Subcutaneous abdominal adipose tissue (tissue), 5 donors: ENCODE measurements at regions not wholly inside any gene's neighbourhood (a gene's known extent, or its start where the extent isn't known, plus 50 kb on each side); places are given as distances from the start of the nearest gene placed in this dataset.
"Not testable (repeated sequence)": the region's sequence is repeated elsewhere in the genome, so short reads cannot be mapped to it uniquely, and the experiment has no call there.

Experiments used
- H3K27ac ChIP-seq: one replicate; pipeline ENCODE4 v1.7.0; 2013; ENCODE audit warnings: low read depth, mild to moderate bottlenecking, inconsistent platforms, low read length, moderate library complexity
- H3K27me3 ChIP-seq, 5 donors: one replicate each; pipeline ENCODE4 v1.7.0; 2013; ENCODE audit warnings: low read length in 5 of 5, inconsistent platforms in 1 of 5; ENCODE audit not compliant: control insufficient read depth in 5 of 5, insufficient read depth in 4 of 5
- H3K36me3 ChIP-seq, 5 donors: one replicate each; pipeline ENCODE4 v1.7.0; 2013; ENCODE audit warnings: low read length in 5 of 5; ENCODE audit not compliant: control insufficient read depth in 5 of 5, insufficient read depth in 5 of 5
- H3K4me1 ChIP-seq, 5 donors: one replicate each; pipeline ENCODE4 v1.7.0; 2013; ENCODE audit warnings: low read length in 5 of 5, mild to moderate bottlenecking in 3 of 5, moderate library complexity in 1 of 5; ENCODE audit not compliant: control insufficient read depth in 5 of 5, insufficient read depth in 5 of 5
- H3K4me3 ChIP-seq, 5 donors: one replicate each; pipeline ENCODE4 v1.7.0; 2013; ENCODE audit warnings: low read length in 5 of 5, low read depth in 1 of 5
- H3K9ac ChIP-seq, 5 donors: one replicate each; pipeline ENCODE4 v1.7.0; 2013; ENCODE audit warnings: low read length in 5 of 5, mild to moderate bottlenecking in 4 of 5, moderate library complexity in 3 of 5
- H3K9me3 ChIP-seq, 5 donors: one replicate each; pipeline ENCODE4 v1.7.0; 2013; ENCODE audit warnings: low read length in 5 of 5; ENCODE audit not compliant: control insufficient read depth in 5 of 5
- donor health status: healthy.
- donor health status: healthy.
- donor health status: healthy.
- donor health status: healthy.
- donor health status: healthy.

GRCh38 chr6:97465877-97466561 is 183.0 kb upstream of the MMS22L start:
- no peaks in the 10 kb centered on the region for H3K4me1 ChIP-seq
- no peaks in the 10 kb centered on the region for H3K36me3 ChIP-seq
- no peak overlapping the region for H3K27ac ChIP-seq
- no peaks in the 10 kb centered on the region for H3K9me3 ChIP-seq
- H3K4me3 ChIP-seq = no peak overlapping the region
- H3K27me3 ChIP-seq = no peaks in the 10 kb centered on the region
- H3K9ac ChIP-seq = no peak overlapping the region

- Histone ChIP-seq H3K36me3 (no peaks in the 10 kb centered on the region), H3K9ac (no peak overlapping the region), H3K27ac (no peak overlapping the region), H3K4me1 (no peaks in the 10 kb centered on the region), H3K4me3 (no peak overlapping the region), H3K9me3 (no peaks in the 10 kb centered on the region), H3K27me3 (no peaks in the 10 kb centered on the region)
These were observed 186.0 kb upstream of the MMS22L start for GRCh38 chr6:97468981-97469380.

GRCh38 chr6:97469451-97469850 is 186.4 kb upstream of the MMS22L start:
- Histone ChIP-seq H3K4me3 (no peak overlapping the region), H3K9me3 (no peaks in the 10 kb centered on the region), H3K4me1 (no peaks in the 10 kb centered on the region), H3K27me3 (no peaks in the 10 kb centered on the region), H3K36me3 (no peaks in the 10 kb centered on the region), H3K27ac (no peak overlapping the region), H3K9ac (no peak overlapping the region)

- H3K4me3 ChIP-seq = no peak overlapping the region
- H3K36me3 ChIP-seq = no peaks in the 10 kb centered on the region
- no peaks in the 10 kb centered on the region for H3K4me1 ChIP-seq
These were observed 187.3 kb upstream of the MMS22L start for GRCh38 chr6:97470322-97470721.

GRCh38 chr6:97473979-97474378 is 191.0 kb upstream of the MMS22L start:
- Histone ChIP-seq H3K36me3 (no peaks in the 10 kb centered on the region), H3K27ac (no peak overlapping the region), H3K27me3 (no peaks in the 10 kb centered on the region), H3K9me3 (peaks cover 0 to 2% (median 0%) of the 10 kb centered on the region in 5 donors), H3K4me3 (no peak overlapping the region), H3K9ac (no peak overlapping the region), H3K4me1 (no peaks in the 10 kb centered on the region)

More at GRCh38 chr6:97470322-97470721, 187.3 kb upstream of the MMS22L start:
- Histone ChIP-seq H3K9ac (no peak overlapping the region), H3K27ac (no peak overlapping the region), H3K9me3 (no peaks in the 10 kb centered on the region), H3K27me3 (no peaks in the 10 kb centered on the region)

- no peak overlapping the region for H3K9ac ChIP-seq
These were observed 214.8 kb upstream of the MMS22L start for GRCh38 chr6:97497713-97498331.

GRCh38 chr6:97501853-97502252 is 218.8 kb upstream of the MMS22L start:
- no peak overlapping the region for H3K9ac ChIP-seq
- no peak overlapping the region for H3K4me3 ChIP-seq
- peaks cover 0 to 3% (median 0%) of the 10 kb centered on the region in 5 donors for H3K4me1 ChIP-seq
- no peaks in the 10 kb centered on the region for H3K36me3 ChIP-seq
- no peak overlapping the region for H3K27ac ChIP-seq
- peaks cover 0 to 3% (median 0%) of the 10 kb centered on the region in 5 donors for H3K27me3 ChIP-seq
- H3K9me3 ChIP-seq = no peaks in the 10 kb centered on the region

More at GRCh38 chr6:97497713-97498331, 214.8 kb upstream of the MMS22L start:
- Histone ChIP-seq H3K4me3 (no peak overlapping the region), H3K4me1 (peaks cover 0 to 3% (median 0%) of the 10 kb centered on the region in 5 donors), H3K9me3 (no peaks in the 10 kb centered on the region), H3K27me3 (peaks cover 0 to 3% (median 0%) of the 10 kb centered on the region in 5 donors), H3K27ac (no peak overlapping the region), H3K36me3 (no peaks in the 10 kb centered on the region)

GRCh38 chr6:97508646-97509045 is 225.6 kb upstream of the MMS22L start:
- Histone ChIP-seq H3K9ac (no peak overlapping the region), H3K27ac (no peak overlapping the region), H3K4me1 (no peaks in the 10 kb centered on the region), H3K36me3 (no peaks in the 10 kb centered on the region), H3K9me3 (no peaks in the 10 kb centered on the region), H3K27me3 (peaks cover 0 to 4% (median 0%) of the 10 kb centered on the region in 5 donors), H3K4me3 (no peak overlapping the region)

- not testable (repeated sequence) for H3K36me3 ChIP-seq, H3K4me3 ChIP-seq, H3K9ac ChIP-seq, H3K4me1 ChIP-seq, H3K27ac ChIP-seq, H3K9me3 ChIP-seq, H3K27me3 ChIP-seq
These were observed 230.2 kb upstream of the MMS22L start for GRCh38 chr6:97513260-97513659.

- Histone ChIP-seq H3K4me1 (peaks cover 0 to 3% (median 0%) of the 10 kb centered on the region in 5 donors), H3K36me3 (no peaks in the 10 kb centered on the region), H3K4me3 (no peak overlapping the region), H3K9me3 (peaks cover 0 to 3% (median 0%) of the 10 kb centered on the region in 5 donors), H3K27me3 (no peaks in the 10 kb centered on the region), H3K27ac (no peak overlapping the region), H3K9ac (no peak overlapping the region)
These were observed 241.8 kb upstream of the MMS22L start for GRCh38 chr6:97524811-97525210.
